Posterior cingulate gyrus (tissue), 11 donors: ENCODE measurements at regions not wholly inside any gene's neighbourhood (a gene's known extent, or its start where the extent isn't known, plus 50 kb on each side); places are given as distances from the start of the nearest gene placed in this dataset.
"Not testable (repeated sequence)": the region's sequence is repeated elsewhere in the genome, so short reads cannot be mapped to it uniquely, and the experiment has no call there.

Experiments
- DNase-seq, 10 donors: peaks; one replicate each; pipeline versions ENCODE4 v3.0.0 to v3.0.0-alpha.2; 2020 to 2021; ENCODE audit warnings: mixed read lengths in 3 of 10
- intact Hi-C: fragments of 100-400 bp; cut with DNase I; formaldehyde crosslinking; loops from one replicate; pipeline ENCODE4 v1.15.1; 2023

DNA sequence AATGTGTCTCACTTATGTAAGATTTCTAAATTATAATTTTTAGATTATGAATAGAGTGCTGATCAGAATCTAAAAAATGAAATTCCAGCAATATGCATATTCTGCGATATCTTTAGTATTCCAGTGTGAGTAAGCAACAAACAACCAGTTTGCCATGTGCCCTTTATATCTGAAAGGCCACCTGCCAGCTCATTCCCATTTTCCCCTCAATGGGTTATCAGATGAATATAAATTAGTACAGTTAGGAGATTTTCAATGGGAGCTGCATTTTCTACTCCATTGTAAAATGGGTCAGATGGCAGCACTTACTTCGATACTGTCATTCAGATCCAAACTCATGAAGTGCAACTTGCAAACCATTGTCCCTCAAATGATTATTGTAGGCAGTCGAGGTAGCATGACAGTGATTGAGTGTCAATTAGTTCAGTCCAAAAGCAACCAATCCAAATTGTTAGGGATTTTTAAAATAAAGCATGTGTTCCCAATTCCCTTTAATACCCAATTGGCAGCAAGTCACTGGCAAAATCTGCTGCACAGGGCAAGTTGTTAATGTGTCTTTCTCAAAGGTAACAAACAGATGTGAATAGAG is 680.3 kb downstream of the LRRIQ3 start:
- DNase-seq, result no peak
- intact Hi-C loops, result no loop called here

GRCh38 chr1:73516451-73516850 is 681.5 kb downstream of the LRRIQ3 start:
- intact Hi-C loops, result no loop called here

DNA sequence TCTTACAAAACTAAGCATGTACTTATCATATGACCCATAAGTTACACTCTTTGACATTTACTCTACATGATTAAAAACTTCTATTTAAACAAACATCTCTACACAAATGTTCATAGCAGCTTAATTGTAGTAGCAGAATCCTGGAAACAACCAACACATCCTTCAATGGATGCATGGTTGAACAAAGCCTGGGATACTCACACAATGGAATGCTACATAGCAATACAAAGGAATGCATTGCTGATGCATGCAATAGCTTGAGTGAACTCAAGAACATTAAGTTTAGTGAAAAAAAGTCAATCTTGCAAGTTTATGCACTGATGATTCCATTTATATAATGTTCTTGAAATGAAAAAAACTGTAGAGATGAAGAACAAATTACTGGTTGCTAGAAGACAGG is 686.9 kb downstream of the LRRIQ3 start:
- DNase-seq, result no peak
- intact Hi-C loops, result no loop called here

More at GRCh38 chr1:73516451-73516850, 681.5 kb downstream of the LRRIQ3 start:
- DNase-seq, result no peak

GRCh38 chr1:73500154-73500553 is 697.8 kb downstream of the LRRIQ3 start:
- no peak for DNase-seq
- intact Hi-C loops, result no loop called here

DNA sequence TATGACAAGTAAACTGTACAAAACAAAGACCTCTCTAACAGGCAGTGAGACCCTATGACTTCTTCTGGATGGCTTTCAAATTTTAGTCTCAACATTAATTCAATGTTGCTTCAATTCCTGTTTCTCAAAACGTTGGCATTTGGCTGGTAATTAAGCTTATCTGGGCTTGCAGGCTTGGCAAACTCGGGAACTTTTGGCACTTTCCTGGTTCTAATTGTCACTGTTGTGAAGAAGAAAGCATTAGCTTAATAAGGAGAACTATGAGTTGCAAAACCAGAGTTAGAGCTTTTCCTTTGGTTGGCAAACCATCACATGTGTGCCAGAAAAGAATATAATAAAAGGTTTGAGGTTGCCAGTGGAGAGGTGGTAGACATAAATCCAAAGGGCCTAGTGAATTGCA is 698.3 kb downstream of the LRRIQ3 start:
- intact Hi-C loops, result no loop called here
- no peak for DNase-seq

GRCh38 chr1:73491621-73492020 is 706.4 kb downstream of the LRRIQ3 start:
- intact Hi-C loops, result no loop called here
- DNase-seq, result peak in 2 of 10 donors; percentile 36 to 47

DNA sequence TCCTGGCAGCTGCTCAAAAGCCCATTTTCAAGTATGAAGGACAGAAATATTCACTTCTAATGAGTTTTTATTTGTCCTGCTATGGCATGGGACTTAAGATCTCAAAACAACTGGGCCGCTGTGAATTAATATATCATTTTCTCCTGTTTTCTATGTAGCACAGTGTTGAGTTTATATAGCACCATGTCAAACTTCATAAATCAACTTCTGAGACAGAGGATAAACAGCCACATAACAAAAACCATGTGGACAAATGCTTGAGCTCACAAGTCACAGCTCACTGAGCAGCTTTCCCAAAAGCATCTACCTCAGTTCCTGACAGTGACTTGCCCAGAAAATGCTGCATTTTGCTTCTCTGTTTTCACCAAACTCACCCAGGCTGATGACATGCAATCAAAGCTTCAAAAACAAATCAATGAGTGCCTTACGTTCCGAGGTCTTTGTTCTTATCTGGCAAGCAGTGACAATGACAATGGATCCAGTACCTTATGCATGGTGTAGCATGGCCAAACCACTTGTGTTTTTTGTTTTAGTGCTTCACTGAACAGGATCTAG is 722.6 kb downstream of the LRRIQ3 start:
- intact Hi-C loops, result no loop called here
- no peak for DNase-seq

DNA sequence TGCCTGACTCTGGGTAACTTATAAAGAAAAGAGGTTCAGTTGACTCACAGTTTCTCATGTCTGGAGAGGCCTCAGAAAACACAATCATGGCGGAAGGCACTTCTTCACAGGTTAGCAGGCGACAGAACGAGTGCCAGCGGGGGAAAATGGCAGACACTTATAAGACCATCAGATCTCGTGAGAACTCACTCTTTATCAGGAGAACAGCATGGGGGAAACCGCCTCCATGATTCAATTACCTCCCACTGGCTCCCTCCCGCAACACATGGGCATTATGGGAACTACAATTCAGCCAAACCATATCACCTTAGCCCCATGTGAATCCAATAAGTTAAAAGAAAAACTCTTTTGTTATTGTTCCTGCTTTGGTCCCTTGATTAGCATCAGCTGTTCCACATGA is 725.2 kb downstream of the LRRIQ3 start:
- DNase-seq, result no peak
- intact Hi-C loops, result no loop called here

DNA sequence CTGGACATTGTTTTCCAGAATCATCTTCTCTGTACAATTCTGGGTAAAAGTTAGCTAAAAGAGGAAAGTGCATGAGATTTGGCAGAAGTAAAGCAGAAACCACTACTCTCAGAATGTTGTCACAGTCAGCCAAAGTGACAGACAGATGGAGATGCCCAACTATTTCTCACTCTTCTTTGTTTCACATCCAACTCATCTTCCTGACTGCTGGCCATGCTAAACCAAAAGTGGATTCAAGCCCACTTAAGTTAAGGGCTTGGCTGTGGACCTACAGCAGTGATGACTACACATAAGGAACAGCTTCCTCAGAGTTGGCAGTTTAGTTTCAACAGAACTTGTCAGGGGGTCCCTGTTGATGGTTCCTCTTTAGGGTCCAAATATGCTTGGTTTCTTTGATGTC is 730.2 kb downstream of the LRRIQ3 start:
- no peak for DNase-seq
- intact Hi-C loops, result no loop called here

DNA sequence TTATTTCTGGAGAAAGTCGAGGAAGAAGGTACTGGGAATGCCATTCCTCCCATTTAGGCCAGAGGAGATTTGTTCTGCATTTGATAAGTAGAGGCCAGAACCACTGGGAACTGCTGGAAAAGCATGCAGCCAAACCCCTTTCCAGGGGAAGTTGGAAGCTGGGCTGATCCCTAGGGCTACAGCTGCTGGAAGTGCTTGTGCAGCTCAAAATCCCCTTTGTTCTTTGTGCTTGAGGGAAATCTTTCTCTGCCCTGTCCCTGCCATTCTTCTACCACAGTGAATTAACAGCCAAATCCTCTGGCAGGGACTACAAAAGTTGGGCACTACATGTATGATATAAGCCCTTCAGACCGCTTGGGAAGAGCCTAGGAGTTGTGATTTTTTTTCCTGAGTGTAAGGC is 734.1 kb downstream of the LRRIQ3 start:
- intact Hi-C loops, result no loop called here
- DNase-seq, result peak in 1 of 10 donors; percentile 55

GRCh38 chr1:73452522-73452921 is 745.5 kb downstream of the LRRIQ3 start:
- intact Hi-C loops, result no loop called here
- DNase-seq, result no peak

DNA sequence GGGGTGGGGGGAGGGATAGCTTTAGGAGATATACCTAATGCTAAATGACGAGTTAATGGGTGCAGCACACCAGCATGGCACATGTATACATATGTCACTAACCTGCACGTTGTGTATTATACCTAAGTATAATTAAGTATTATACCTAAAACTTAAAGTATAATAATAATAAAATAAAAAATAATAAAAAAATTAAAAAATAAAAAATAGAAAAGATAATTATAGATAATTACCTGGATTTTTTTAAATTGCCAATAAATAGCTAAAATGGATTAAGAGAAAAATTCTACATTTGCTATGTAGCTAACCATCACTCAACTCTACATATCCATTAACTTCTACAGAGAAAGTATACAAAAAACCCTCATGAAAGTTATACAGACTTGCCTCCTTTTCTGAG is 747.3 kb downstream of the LRRIQ3 start:
- intact Hi-C loops, DNase-seq: not testable (repeated sequence)

DNA sequence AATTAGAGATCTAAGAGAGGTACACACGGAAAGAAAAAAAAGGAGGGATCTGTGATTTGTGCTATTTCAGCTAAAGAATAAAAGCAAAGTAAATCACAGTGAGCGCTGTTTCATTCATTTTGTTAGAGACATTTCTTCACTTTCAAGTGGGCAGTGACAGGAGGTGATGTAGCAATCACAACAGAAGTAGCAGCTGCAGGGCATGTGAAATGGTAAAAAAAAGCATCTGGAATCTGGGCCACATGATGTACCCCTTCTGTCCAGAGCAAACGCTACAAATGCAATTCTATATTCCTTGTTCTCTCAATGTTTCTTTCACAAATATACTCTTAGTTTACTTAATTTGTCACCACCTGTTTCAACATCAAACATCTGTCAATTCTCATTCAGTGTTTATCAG is 786.5 kb downstream of the LRRIQ3 start:
- intact Hi-C loops, result no loop called here
- no peak for DNase-seq

DNA sequence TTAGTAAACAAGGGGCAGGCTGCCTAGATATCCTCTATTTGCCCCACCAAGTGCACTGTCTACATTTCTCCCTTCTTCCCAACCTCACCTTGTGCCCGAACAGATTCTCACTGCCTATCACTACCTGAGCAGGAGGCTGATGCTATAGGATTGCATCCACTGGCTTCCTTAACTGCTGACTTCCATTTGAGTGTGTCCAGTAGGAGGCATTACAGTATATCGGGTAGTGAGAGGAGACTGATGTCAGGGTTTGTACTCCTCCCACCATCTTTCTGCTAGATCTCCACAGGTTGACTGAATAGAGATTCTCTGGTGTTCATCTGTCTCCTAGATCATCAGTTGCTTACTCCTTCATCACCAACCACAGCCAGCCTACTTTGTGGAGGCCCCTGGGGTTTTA is 796.3 kb downstream of the LRRIQ3 start:
- DNase-seq, result no peak
- intact Hi-C loops, result no loop called here

DNA sequence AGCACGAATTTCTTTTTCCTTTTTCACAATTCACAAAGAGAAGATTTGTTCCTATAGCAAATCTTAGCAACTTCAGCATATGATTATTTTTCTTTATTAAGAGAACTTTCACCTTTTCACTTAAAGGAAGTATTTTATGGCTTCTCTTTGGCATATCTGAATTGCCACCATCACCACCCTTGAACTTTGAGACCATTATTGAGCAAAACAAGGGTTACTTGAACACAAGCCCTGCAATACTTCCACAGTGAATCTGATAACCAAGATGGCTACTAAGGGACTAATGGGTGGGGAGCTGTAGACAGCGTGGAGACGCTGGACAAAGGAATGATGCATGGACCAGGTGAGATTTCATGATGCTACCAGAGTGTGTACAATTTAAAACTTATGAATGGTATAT is 815.0 kb downstream of the LRRIQ3 start:
- intact Hi-C loops, result no loop called here
- no peak for DNase-seq

DNA sequence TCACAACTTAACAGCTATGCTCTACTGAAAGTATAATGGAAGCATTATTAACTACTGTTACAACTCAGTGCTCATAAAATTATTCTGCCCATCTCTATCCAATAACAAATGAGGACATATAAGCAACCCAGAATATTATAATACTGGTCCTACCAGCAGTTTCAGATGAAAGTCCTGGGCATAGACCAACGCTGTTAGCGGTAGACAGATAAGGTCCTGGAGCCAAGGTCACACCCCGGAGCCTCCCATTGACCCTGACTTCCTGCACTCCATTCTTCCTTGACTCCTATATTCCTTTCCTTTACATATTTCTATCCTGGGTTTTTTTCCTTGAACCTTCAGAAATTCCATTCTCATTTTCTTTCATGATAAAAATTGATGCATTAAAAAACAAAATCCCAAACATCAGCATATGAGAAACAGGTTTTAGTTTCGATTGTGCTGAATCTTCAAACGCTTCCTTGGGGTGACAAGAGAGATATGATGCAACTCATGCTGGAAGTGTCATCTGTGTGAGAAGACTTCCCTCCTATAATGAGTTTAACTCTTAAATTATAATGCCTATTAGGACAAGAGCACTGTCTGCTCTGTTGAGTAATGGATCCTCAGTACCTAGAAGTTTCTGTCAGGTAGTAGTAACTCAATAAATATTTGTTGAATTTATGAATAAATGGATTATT is 831.1 kb downstream of the LRRIQ3 start:
- intact Hi-C loops, result no loop called here
- no peak for DNase-seq

- intact Hi-C loops, result no loop called here
- DNase-seq, result peak in 1 of 10 donors; percentile 67
Measured at GRCh38 chr1:73359001-73359400, 839.0 kb downstream of the LRRIQ3 start.

DNA sequence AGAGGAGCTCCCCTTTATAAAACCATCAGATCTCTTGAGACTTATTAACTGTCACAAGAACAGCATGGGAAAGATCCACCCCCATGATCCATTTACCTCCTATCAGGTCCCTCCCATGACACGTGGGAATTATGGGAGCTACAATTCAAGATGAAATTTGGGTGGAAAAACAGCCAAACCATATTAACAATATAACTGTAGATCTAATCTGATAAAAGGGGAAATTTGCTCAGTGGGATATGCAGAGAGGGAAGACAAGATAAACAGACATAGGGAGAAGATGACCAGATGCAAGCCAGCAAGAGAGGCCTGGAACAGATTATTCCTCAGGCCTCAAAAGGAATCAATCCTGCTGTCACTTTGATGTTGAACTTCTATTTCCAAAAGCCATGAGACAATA is 841.5 kb downstream of the LRRIQ3 start:
- intact Hi-C loops, result no loop called here
- no peak for DNase-seq

DNA sequence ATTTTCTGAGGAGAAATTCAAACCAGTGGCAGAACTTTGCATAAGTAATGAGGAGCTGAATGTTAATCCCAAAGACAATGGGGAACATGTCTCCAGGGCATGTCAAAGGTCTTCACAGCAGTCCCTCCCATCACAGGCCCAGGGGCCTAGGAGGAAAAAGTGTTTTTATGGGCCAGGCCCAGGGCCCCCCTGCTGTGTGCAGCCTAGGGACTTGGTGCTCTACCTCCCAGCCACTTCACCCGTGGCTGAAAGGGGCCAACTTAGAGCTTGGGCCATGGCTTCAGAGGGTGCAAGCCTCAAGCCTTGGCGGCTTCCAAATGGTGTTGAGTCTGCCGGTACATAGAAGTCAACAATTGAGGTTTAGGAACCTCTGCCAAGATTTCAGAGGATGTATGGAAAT is 854.0 kb downstream of the LRRIQ3 start:
- intact Hi-C loops, result no loop called here
- DNase-seq, result peak in 2 of 10 donors; percentile 28 to 31

DNA sequence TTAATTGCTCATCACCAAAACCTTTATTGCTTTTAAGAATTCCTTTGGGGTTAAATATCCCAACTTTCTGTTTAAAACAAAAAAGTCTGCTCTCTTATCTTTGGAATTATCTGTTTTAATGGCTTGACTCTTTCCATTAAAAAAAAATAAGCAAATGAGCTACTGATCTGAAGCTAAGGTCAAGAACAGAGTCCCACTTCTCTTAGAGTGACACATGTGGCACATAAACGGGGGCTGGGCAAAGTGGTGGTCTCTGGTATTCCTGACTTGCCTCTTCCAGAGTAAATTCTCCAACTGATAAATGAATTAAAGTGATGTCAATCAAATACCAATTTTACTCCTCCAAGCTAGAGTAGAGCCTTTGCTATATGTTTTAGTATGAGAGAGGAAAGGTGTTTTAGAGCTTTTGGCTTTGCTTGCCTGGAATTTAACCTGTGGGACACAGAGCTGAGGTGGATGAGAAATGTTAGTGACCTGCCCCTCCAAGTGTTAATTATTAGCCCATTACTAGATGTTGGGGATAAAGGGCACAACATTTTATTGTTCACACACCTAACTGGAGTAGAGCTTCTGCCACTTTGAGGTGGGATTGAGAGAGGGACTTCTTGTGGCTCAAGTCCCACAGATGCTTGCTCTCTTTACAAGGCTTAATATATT is 864.0 kb downstream of the LRRIQ3 start:
- intact Hi-C loops, result no loop called here
- no peak for DNase-seq

GRCh38 chr1:73331726-73332125 is 866.2 kb downstream of the LRRIQ3 start:
- DNase-seq, result no peak
- intact Hi-C loops, result no loop called here

DNA sequence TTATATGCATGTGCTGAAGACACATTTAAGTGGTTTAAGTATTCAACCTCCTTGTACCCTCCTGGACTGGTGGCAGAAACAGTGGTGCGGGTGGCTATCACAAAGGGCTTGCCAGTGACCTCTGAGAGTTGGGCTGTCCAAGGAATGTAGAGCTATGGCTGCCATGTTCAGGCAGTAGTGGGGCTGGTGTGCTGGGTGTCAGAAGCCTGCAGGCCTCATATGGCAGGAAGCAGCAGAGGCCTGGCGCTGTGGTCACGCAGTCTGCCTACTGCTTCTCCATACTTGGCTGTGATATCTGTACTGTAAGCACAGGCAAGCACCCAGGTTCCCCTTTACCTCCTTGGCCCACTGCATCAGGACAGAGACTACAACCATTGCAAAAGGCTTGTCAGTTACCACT is 870.0 kb downstream of the LRRIQ3 start:
- peak in 1 of 10 donors; percentile 52 for DNase-seq
- intact Hi-C loops, result no loop called here
